ENCODE measurements at regions not wholly inside any gene's neighbourhood (a gene's known extent, or its start where the extent isn't known, plus 50 kb on each side); places are given as distances from the start of the nearest gene placed in this dataset.

DNA sequence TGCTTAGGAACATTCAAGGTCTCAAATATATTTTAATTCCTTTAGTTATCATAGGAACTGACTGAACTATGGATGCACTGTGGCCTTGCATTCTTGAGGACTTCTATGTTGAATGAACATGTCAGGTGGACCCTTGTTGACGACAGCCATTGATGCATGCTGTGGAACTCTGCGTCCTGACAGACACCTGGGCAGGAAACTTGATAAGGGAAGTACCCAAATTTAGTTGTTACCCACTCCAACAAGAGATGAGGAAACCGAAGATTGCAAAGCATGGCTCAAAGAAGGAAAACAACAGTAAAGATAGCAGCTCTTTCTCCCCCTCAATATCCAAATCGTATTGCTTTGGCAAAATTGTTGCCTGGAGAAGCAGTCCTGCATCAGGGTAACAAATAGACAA lies 540.0 kb upstream of the NR3C2 start:
- TF ChIP-seq, protein P1, sequence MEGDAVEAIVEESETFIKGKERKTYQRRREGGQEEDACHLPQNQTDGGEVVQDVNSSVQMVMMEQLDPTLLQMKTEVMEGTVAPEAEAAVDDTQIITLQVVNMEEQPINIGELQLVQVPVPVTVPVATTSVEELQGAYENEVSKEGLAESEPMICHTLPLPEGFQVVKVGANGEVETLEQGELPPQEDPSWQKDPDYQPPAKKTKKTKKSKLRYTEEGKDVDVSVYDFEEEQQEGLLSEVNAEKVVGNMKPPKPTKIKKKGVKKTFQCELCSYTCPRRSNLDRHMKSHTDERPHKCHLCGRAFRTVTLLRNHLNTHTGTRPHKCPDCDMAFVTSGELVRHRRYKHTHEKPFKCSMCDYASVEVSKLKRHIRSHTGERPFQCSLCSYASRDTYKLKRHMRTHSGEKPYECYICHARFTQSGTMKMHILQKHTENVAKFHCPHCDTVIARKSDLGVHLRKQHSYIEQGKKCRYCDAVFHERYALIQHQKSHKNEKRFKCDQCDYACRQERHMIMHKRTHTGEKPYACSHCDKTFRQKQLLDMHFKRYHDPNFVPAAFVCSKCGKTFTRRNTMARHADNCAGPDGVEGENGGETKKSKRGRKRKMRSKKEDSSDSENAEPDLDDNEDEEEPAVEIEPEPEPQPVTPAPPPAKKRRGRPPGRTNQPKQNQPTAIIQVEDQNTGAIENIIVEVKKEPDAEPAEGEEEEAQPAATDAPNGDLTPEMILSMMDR (tag by site-specific recombination; IDR thresholded peaks at IDR 0.05): no peak
- no peak for TF ChIP-seq ZNF701 (tag by site-specific recombination; IDR thresholded peaks at IDR 0.05)
- TF ChIP-seq ZNF23 (tag by site-specific recombination; IDR thresholded peaks at IDR 0.05; ENCODE audit: borderline replicate concordance): no peak
- TF ChIP-seq, protein P2, sequence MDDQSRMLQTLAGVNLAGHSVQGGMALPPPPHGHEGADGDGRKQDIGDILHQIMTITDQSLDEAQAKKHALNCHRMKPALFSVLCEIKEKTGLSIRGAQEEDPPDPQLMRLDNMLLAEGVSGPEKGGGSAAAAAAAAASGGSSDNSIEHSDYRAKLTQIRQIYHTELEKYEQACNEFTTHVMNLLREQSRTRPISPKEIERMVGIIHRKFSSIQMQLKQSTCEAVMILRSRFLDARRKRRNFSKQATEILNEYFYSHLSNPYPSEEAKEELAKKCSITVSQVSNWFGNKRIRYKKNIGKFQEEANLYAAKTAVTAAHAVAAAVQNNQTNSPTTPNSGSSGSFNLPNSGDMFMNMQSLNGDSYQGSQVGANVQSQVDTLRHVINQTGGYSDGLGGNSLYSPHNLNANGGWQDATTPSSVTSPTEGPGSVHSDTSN (CRISPR knock-in tag; IDR thresholded peaks at IDR 0.05): no peak
- TF ChIP-seq ZNF433 (tag by site-specific recombination; IDR thresholded peaks at IDR 0.05; ENCODE audit: low read depth): no peak
- no peak for TF ChIP-seq ZNF544 (tag by site-specific recombination; IDR thresholded peaks at IDR 0.05)
- TF ChIP-seq ZNF560 (tag by site-specific recombination; IDR thresholded peaks at IDR 0.05; ENCODE audit: borderline replicate concordance): no peak
- TF ChIP-seq KLF10 (tag by site-specific recombination; IDR thresholded peaks at IDR 0.05): no peak
- TF ChIP-seq, protein P3, sequence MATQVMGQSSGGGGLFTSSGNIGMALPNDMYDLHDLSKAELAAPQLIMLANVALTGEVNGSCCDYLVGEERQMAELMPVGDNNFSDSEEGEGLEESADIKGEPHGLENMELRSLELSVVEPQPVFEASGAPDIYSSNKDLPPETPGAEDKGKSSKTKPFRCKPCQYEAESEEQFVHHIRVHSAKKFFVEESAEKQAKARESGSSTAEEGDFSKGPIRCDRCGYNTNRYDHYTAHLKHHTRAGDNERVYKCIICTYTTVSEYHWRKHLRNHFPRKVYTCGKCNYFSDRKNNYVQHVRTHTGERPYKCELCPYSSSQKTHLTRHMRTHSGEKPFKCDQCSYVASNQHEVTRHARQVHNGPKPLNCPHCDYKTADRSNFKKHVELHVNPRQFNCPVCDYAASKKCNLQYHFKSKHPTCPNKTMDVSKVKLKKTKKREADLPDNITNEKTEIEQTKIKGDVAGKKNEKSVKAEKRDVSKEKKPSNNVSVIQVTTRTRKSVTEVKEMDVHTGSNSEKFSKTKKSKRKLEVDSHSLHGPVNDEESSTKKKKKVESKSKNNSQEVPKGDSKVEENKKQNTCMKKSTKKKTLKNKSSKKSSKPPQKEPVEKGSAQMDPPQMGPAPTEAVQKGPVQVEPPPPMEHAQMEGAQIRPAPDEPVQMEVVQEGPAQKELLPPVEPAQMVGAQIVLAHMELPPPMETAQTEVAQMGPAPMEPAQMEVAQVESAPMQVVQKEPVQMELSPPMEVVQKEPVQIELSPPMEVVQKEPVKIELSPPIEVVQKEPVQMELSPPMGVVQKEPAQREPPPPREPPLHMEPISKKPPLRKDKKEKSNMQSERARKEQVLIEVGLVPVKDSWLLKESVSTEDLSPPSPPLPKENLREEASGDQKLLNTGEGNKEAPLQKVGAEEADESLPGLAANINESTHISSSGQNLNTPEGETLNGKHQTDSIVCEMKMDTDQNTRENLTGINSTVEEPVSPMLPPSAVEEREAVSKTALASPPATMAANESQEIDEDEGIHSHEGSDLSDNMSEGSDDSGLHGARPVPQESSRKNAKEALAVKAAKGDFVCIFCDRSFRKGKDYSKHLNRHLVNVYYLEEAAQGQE (tag by site-specific recombination; IDR thresholded peaks at IDR 0.05): no peak
- TF ChIP-seq ZNF660 (tag by site-specific recombination; IDR thresholded peaks at IDR 0.05): no peak
- no peak for TF ChIP-seq HOXA7 (CRISPR knock-in tag; IDR thresholded peaks at IDR 0.05; ENCODE audit: borderline replicate concordance)
